GM12892 (cell line): ENCODE measurements at regions not wholly inside any gene's neighbourhood (a gene's known extent, or its start where the extent isn't known, plus 50 kb on each side); places are given as distances from the start of the nearest gene placed in this dataset.

Source experiments
- POLR2A ChIP-seq: IDR thresholded peaks from 2 replicates; pipeline ENCODE4 v1.6.1; 2011; ENCODE audit warnings: low read depth, low read length, control low read depth
- POLR2AphosphoS5 ChIP-seq: IDR thresholded peaks from 2 replicates; pipeline ENCODE4 v1.6.1; 2011; ENCODE audit warnings: low read depth, low read length, control low read depth
- TAF1 ChIP-seq: IDR thresholded peaks from 2 replicates; pipeline ENCODE4 v1.6.1; 2011; ENCODE audit warnings: low read depth, mild to moderate bottlenecking, control low read depth, low read length, borderline replicate concordance

GRCh38 chr11:24267014-24267413 lies 229.8 kb upstream of the LUZP2 start:
- no peak for TF ChIP-seq POLR2A
- TF ChIP-seq POLR2AphosphoS5, result no peak
- TF ChIP-seq TAF1, result no peak
